Stimulated activated naive CD8-positive, alpha-beta T cell treated with anti-CD3 and anti-CD28 coated beads, Interleukin-15, Interleukin-2, amounts not matched to agents 100 ng/mL and 50 ng/mL, for 24 hours (primary cell): ENCODE measurements at regions not wholly inside any gene's neighbourhood (a gene's known extent, or its start where the extent isn't known, plus 50 kb on each side); places are given as distances from the start of the nearest gene placed in this dataset.

Experiments
- H3K27ac Mint-ChIP-seq: one replicate; pipeline ENCODE4 v1.8.0; 2021; ENCODE audit warnings: mild to moderate bottlenecking, mixed read lengths
- H3K27me3 Mint-ChIP-seq: one replicate; pipeline ENCODE4 v1.8.0; 2021; ENCODE audit warnings: mixed read lengths
- H3K36me3 Mint-ChIP-seq: one replicate; pipeline ENCODE4 v1.8.0; 2021; ENCODE audit warnings: low read depth, mixed read lengths
- H3K4me1 Mint-ChIP-seq: one replicate; pipeline ENCODE4 v1.8.0; 2021; ENCODE audit warnings: low read depth, mixed read lengths
- H3K4me3 Mint-ChIP-seq: one replicate; pipeline ENCODE4 v1.8.0; 2021; ENCODE audit warnings: mild to moderate bottlenecking, mixed read lengths
- H3K9me3 Mint-ChIP-seq: one replicate; pipeline ENCODE4 v1.8.0; 2021; ENCODE audit warnings: mixed read lengths

DNA sequence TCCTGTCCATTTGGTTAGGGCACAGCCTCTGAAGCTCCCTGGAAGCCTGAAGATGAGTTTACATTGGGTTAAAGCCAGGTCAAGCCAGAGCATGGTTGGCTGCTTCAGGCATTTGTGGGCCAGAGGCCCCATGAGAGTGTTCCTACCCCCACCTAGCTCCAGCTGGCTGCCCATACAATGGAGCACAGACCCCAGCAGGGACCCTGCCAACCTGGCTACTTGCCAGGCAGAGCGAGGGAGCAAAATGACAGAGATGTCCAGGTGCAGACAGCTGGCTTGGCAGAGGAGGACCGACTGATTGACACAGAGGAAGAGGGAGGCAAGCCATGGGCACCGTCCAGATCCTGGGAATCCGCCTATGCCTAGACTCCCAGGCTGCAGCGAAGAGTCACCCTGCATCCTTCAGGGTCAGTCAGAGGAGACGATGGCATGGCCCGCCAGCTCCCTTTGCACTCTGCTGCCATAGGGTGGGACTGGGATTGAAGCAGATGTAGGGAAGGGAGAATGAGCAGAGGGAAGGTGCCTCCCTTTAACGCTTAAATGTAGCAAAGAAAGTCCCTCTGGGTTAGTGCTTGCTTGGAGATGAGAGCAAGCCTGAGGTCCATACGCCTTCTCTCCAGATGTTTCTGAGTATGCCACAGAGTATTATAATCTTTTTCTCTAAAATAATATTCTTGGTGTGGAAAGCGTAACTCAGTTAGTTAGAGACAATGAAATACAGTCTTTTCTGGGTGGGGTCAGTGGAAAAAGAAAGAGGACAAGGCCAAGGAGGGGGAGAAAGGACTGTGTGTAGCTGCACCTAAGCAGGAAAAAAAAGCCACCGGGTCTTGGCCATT is 77.6 kb upstream of the FYN start:
- Mint-ChIP-seq H3K36me3 (no peaks in the 10 kb centered on the region), H3K4me3 (no peak overlapping the region), H3K9me3 (no peaks in the 10 kb centered on the region), H3K27me3 (peaks cover 4% of the 10 kb centered on the region), H3K4me1 (peaks cover 10% of the 10 kb centered on the region), H3K27ac (no peak overlapping the region)

- Mint-ChIP-seq H3K36me3 (no peaks in the 10 kb centered on the region), H3K9me3 (no peaks in the 10 kb centered on the region), H3K4me1 (peaks cover 10% of the 10 kb centered on the region), H3K4me3 (no peak overlapping the region), H3K27me3 (peaks cover 4% of the 10 kb centered on the region), H3K27ac (no peak overlapping the region)
Measured at GRCh38 chr6:111951497-111952085, 78.3 kb upstream of the FYN start.

GRCh38 chr6:111952274-111952673 is 79.0 kb upstream of the FYN start:
- Mint-ChIP-seq H3K4me1 (peaks cover 10% of the 10 kb centered on the region), H3K27me3 (peaks cover 4% of the 10 kb centered on the region), H3K4me3 (no peak overlapping the region), H3K9me3 (no peaks in the 10 kb centered on the region), H3K36me3 (no peaks in the 10 kb centered on the region), H3K27ac (no peak overlapping the region)

DNA sequence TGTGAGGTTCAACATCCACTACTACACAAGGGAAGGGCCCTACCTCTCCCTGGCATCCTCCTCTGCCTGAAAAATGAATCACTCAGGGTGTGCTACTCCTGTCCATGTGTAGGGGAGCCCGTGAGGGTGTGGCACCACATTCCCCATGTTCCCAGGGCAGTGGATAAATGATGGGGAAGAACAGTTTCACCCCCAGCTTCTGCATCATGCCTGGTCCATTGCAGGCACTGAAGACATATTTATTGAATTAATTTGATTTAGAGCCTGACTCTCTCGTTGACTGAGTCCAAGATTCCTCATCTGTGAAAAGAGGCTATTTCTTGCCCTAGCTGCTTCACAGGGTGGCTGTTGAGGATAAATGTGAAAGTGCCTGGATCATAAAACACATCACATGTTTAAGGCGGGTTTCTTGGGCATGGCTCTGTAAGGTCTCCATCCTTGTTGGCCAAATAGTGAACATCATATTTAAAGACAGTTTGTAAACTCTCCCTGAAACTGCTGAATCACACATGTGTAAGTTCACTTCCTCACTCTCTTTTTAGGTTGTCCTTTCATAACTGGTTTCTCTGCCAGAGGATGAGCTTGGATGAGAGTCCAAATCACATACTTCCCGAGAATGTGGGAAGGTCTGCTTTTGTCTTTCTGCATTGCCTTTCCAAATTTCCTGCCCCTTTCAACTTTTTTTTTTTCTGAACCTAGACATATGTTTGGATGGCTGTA is 79.7 kb upstream of the FYN start:
- H3K9me3 Mint-ChIP-seq = no peaks in the 10 kb centered on the region
- no peaks in the 10 kb centered on the region for H3K36me3 Mint-ChIP-seq
- peaks cover 10% of the 10 kb centered on the region for H3K4me1 Mint-ChIP-seq
- H3K27me3 Mint-ChIP-seq = peaks cover 4% of the 10 kb centered on the region
- no peak overlapping the region for H3K27ac Mint-ChIP-seq
- no peak overlapping the region for H3K4me3 Mint-ChIP-seq

GRCh38 chr6:111956098-111956497 is 82.8 kb upstream of the FYN start:
- Mint-ChIP-seq H3K9me3 (no peaks in the 10 kb centered on the region), H3K27me3 (peaks cover 4% of the 10 kb centered on the region), H3K36me3 (no peaks in the 10 kb centered on the region), H3K4me3 (no peak overlapping the region), H3K27ac (no peak overlapping the region), H3K4me1 (peaks cover 10% of the 10 kb centered on the region)

GRCh38 chr6:111957623-111958315 is 84.5 kb upstream of the FYN start:
- Mint-ChIP-seq H3K9me3 (no peaks in the 10 kb centered on the region), H3K4me3 (no peak overlapping the region), H3K27me3 (no peaks in the 10 kb centered on the region), H3K27ac (no peak overlapping the region), H3K36me3 (no peaks in the 10 kb centered on the region), H3K4me1 (peaks cover 6% of the 10 kb centered on the region)

- Mint-ChIP-seq H3K9me3 (no peaks in the 10 kb centered on the region), H3K27ac (no peak overlapping the region), H3K36me3 (no peaks in the 10 kb centered on the region), H3K4me1 (no peaks in the 10 kb centered on the region), H3K4me3 (no peak overlapping the region), H3K27me3 (no peaks in the 10 kb centered on the region)
Measured at GRCh38 chr6:111958534-111958933, 85.3 kb upstream of the FYN start.

- Mint-ChIP-seq H3K36me3 (no peaks in the 10 kb centered on the region), H3K4me1 (no peaks in the 10 kb centered on the region), H3K27me3 (no peaks in the 10 kb centered on the region), H3K9me3 (no peaks in the 10 kb centered on the region), H3K4me3 (no peak overlapping the region), H3K27ac (no peak overlapping the region)
Measured at GRCh38 chr6:111959766-111960165, 86.5 kb upstream of the FYN start.

DNA sequence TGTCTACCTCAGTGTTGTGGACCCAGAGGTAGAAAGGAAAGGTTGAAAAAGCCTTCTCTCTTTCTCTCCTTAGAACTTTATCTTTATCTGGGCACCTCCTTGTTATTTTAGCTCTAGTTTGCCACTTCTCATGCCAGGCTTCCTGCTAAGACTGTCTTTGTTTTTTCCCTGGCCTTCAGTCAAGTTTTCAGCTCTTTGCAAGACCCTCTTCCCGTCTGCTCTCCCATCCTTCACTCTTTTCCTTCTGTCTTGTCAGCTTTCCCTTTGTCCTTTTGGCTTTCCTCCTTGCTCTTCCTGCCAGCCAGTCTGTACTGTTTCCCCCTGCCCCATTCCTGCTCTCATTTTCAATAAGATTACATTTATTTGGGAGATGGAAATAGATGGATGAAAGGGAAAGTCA is 86.8 kb upstream of the CCN6 start:
- no peak overlapping the region for H3K4me3 Mint-ChIP-seq
- H3K9me3 Mint-ChIP-seq = peaks cover 3% of the 10 kb centered on the region
- peaks cover 3% of the 10 kb centered on the region for H3K27me3 Mint-ChIP-seq
- no peaks in the 10 kb centered on the region for H3K36me3 Mint-ChIP-seq
- H3K4me1 Mint-ChIP-seq = peaks cover 11% of the 10 kb centered on the region
- H3K27ac Mint-ChIP-seq = no peak overlapping the region

DNA sequence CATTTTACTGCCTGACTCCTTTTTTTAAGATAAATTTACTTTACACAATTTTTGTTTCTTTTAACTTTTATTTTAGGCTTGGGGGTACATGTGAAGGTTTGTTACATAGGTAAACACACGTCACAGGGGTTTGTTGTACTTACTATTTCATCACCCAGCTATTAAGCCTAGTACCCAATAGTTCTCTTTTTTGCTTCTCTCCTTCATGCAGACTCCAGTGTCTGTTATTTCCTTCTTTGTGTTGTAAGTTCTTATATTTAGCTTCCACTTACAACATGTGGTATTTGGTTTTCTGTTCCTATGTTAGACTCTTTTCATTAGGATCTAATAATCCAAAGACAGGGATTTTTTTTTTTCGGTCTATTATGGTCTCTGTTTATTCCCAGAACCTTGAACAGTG is 83.5 kb upstream of the CCN6 start:
- peaks cover 44% of the 10 kb centered on the region for H3K4me1 Mint-ChIP-seq

GRCh38 chr6:111971181-111971841 is 82.6 kb upstream of the CCN6 start:
- peaks cover 3% of the 10 kb centered on the region for H3K9me3 Mint-ChIP-seq
- peaks cover 53% of the 10 kb centered on the region for H3K4me1 Mint-ChIP-seq
- peaks cover 3% of the 10 kb centered on the region for H3K27me3 Mint-ChIP-seq
- H3K4me3 Mint-ChIP-seq = no peak overlapping the region
- no peaks in the 10 kb centered on the region for H3K36me3 Mint-ChIP-seq
- peak overlapping the region; percentile 87 for H3K27ac Mint-ChIP-seq

More for the DNA sequence above, 83.5 kb upstream of the CCN6 start:
- Mint-ChIP-seq H3K27ac (no peak overlapping the region), H3K27me3 (peaks cover 3% of the 10 kb centered on the region), H3K36me3 (no peaks in the 10 kb centered on the region), H3K9me3 (peaks cover 3% of the 10 kb centered on the region), H3K4me3 (no peak overlapping the region)

DNA sequence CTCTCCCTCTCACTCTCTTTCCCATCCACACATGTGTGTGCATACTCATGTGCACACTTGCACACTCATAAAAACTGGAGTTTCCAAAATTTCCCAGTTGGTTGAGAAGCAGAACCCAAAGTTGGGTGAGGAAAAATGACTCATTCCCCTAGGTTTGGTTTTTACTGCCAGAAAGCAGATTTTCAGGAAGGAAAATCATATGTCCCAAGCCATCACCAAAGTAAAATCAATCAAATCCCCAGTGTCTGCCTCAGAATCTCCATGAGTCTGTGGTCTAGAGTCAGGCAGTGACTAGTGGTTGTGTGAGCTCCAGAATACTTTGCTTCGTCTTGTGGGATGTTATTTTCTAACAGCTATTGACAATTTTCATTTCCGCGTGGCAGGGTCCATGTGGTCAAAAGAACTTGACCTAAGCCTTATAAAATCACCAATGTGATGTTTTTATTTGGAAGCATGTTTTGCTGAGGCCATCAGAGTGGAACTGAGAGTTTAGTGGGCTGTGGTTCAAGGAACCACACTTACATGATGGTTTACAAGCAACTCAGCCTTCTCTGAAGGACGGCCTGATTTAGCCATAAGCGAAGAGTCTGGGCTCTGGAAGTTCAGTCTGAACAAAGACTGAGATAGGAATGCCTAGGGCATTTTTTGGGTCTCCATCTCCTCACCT is 81.9 kb upstream of the CCN6 start:
- peak overlapping the region; percentile 87 for H3K27ac Mint-ChIP-seq
- peaks cover 3% of the 10 kb centered on the region for H3K9me3 Mint-ChIP-seq
- peaks cover 3% of the 10 kb centered on the region for H3K27me3 Mint-ChIP-seq
- peaks cover 60% of the 10 kb centered on the region for H3K4me1 Mint-ChIP-seq
- H3K36me3 Mint-ChIP-seq = no peaks in the 10 kb centered on the region
- peak overlapping the region; percentile 24 for H3K4me3 Mint-ChIP-seq

- peaks cover 3% of the 10 kb centered on the region for H3K9me3 Mint-ChIP-seq
Measured at GRCh38 chr6:111972745-111973117, 81.2 kb upstream of the CCN6 start.

More at GRCh38 chr6:111972745-111973117, 81.2 kb upstream of the CCN6 start:
- Mint-ChIP-seq H3K4me1 (peaks cover 67% of the 10 kb centered on the region), H3K27me3 (peaks cover 3% of the 10 kb centered on the region), H3K27ac (peak overlapping the region; percentile 87), H3K36me3 (no peaks in the 10 kb centered on the region), H3K4me3 (peak overlapping the region; percentile 44)
